GM19395 (cell line): ENCODE measurements at regions not wholly inside any gene's neighbourhood (a gene's known extent, or its start where the extent isn't known, plus 50 kb on each side); places are given as distances from the start of the nearest gene placed in this dataset.

Experiments used
- ATAC-seq: cut with Tn5 transposase; IDR thresholded peaks from one replicate; pipeline ENCODE4 v1.9.1; 2021; ENCODE audit warnings: mild to moderate bottlenecking, moderate library complexity; ENCODE audit not compliant: unreplicated experiment

DNA sequence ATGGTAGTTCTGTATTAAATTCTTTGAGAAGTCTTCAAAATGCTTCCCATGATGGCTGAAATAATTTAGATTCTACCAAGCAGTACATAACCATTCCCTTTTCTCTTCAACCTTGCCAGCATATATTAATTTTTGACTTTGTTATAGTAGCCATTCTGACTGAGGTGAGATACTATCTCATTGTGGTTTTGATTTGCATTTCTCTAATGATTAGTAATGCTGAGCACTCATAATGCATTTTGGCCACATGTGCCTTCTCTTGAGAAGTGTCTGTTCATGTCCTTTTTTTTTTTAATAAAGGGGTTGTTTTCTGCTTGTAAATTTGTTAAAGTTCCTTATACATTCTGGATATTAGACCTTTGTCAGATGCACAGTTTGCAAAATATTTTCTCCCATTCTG is 173.9 kb downstream of the CALCRL start:
- ATAC-seq = no peak

GRCh38 chr2:187272255-187272654 is 175.8 kb downstream of the CALCRL start:
- ATAC-seq = no peak

GRCh38 chr2:187271825-187272224 is 176.2 kb downstream of the CALCRL start:
- no peak for ATAC-seq

DNA sequence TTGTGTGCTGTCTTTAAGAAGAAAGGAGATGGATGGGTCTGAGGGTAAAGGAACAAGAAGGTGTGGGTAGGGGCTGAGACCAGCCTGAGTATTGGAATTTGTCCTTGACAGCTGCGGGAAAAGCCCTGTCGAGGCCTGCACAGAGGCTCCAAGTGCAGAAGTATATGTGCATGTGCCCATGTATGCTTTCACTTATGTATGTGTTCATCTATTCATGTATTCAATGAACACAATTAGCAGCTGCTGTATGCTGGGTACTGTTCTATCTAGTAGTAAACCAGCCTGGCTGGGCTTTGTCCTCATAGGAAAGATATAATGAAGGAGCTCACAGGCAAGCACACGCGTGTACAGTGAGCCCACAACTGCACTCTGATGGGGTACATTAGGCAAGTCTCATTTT is 181.4 kb downstream of the CALCRL start:
- no peak for ATAC-seq

GRCh38 chr2:187266147-187266546 is 181.9 kb downstream of the CALCRL start:
- ATAC-seq = no peak

- no peak for ATAC-seq
Measured at GRCh38 chr2:187264612-187265011, 183.4 kb downstream of the CALCRL start.

GRCh38 chr2:187263675-187264560 is 184.1 kb downstream of the CALCRL start:
- no peak for ATAC-seq

DNA sequence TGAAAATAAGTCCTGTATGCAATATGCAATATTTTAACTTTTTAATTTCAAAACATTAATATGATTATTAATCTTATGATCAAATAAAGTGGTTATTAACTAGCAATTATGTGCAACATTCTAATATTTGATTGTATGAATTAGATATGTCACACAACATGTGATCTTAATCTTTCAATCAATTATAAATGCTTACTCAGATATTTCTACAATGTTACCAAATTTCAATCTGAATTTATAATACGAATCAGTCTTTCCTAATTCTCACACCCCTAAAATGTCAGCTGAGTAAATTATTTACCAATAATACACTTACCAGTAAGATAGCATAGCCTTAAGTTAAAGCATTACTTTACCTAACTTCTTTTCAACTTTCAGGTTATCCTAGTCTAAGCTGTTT is 186.3 kb downstream of the CALCRL start:
- ATAC-seq = no peak

DNA sequence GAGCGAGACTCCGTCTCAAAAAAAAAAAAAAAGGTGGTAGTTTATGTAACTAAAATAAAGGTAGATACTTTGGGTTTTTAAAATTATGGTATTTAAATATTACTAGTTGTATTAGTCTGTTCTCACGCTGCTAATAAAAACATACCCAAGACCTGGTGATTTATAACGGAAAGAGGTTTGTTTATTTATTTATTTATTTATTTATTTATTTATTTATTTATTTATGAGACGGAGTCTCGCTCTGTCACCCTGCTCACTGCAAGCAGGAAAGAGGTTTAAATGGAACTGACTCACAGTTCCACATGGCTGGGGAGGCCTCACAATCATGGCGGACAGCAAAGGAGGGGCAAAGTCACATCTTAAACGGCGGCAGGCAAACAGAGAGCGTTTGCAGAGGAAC is 196.0 kb downstream of the CALCRL start:
- ATAC-seq = no peak

GRCh38 chr2:187250137-187250536 is 197.9 kb downstream of the CALCRL start:
- no peak for ATAC-seq

DNA sequence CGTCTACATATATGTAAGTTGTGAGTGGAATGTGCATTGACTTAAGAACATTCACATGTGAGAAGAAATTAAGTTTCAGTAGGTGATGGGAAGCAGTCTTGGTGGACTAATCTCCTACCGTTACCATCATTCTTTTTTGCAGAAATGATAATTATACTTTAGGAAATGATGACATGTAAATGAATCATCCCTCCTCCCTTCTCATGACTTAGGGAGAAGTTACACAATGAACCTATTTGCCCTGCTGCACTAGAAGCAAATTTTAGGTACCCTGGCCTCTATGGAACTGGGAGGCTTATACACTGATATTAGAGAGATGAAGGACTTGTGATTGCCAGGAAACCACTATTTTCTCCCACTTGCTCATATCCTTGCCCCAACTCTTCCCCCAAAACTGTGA is 214.2 kb downstream of the CALCRL start:
- ATAC-seq = no peak

GRCh38 chr2:187232749-187233148 is 215.3 kb downstream of the CALCRL start:
- ATAC-seq = no peak

DNA sequence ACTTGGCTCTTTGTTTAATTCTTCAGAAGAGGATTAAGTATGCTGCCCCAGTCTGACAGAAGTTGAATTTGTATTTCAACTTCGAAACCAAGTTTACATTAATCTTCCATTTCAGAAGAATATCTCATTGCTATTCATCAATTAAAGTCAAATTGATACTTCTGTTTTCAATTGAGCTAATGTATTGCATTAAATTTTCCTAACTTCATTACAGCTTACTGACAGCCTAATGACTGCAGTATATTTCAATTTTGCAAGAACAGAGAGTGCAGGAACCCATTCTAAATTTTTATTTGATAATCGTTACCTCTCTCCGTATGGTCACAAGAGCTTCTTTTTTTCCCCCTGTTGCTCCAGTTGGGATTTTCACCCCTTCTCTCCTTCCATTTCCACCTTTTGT is 218.0 kb downstream of the CALCRL start:
- ATAC-seq = no peak

DNA sequence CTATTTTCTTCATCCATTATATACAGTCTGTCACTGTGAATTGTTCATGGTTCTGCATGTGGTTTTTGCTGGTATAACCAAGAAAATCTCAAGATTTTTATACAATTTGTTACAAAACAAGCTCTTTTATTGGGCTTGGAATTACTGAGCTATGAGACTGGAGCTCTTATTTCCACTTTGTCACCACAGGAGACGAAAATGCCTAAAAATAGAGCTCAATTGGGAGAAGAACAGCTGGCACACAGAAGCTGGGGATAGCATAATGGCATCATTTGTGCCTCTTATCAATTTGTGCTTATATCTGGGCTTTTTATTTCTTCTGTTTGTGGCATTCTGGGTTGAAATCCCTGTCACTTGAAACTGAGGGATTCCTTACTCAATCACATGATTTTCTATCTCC is 219.1 kb downstream of the CALCRL start:
- ATAC-seq = no peak

- ATAC-seq = no peak
Measured at GRCh38 chr2:187224989-187225388, 223.1 kb downstream of the CALCRL start.

GRCh38 chr2:187220071-187220470 is 228.0 kb downstream of the CALCRL start:
- no peak for ATAC-seq

DNA sequence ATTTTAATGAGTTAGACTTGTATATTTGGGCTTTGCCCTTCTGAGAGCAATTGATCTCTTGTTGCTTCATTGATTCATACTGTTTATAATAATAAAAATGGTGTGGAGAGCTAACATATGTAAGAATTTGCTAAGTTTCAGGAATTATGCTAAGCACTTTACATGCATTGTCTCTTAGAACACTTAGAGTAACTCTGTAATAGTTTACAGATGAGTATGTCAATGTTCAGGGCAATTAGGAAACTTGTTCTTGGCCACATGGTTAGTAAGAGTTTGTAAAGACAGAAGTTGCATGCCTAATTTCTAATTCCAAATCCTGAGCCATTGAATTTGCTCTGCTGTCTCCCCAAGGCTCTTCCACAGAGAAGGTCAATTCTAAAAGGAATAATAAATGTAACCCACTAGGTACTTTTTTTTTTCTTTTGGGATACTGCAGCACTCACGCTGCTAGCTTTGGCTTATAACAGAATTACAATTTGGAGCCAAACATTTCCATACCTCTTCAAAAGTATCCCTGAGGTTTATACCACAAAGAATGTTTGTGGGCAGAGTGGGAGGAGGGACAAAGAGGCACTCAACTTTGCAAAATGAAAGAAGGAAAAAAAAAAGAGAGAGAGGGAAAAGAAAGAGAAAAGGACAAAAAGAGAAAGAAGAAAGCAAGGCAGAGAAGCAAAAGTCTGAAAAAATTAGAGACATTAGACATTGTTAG is 232.4 kb downstream of the CALCRL start:
- ATAC-seq = no peak

DNA sequence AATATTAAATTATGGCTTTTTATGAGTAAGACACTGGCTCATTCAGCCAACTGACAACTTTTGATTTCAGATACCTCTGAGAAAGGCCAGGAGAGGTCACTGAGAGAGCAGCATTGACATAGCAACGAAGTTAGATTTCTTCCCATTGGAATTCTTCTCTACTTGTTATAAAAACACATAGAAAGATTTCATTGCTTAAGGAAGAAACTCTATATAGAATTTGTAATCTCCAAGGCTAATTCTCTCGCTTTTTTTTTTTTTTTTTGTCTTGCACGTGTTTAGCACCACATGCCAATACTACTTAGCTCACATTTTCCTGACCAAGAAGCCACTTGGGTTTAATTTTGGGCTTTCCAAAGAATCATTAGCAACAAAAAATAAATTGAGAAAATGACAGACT is 233.7 kb downstream of the CALCRL start:
- no peak for ATAC-seq

GRCh38 chr2:187213798-187214197 is 234.3 kb downstream of the CALCRL start:
- no peak for ATAC-seq

DNA sequence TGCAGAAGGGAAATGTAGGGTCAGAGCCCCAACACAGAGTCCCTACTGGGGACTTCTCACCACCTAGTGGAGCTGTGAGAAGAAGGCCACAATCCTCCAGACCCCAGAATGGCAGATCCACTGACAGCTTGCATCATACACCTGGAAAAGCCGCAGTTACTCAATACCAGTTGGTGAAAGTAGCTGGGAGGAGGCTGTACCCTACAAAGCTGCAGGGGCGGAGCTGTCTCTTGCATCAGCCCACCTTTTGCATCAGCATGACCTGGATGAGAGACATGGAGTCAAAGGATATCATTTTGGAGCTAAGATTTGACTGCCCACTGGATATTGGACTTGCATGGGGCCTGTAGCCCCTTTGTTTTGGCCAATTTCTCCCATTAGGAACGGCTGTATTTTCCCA is 237.3 kb downstream of the CALCRL start:
- ATAC-seq = no peak

- no peak for ATAC-seq
Measured at GRCh38 chr2:187208199-187208785, 239.8 kb downstream of the CALCRL start.

DNA sequence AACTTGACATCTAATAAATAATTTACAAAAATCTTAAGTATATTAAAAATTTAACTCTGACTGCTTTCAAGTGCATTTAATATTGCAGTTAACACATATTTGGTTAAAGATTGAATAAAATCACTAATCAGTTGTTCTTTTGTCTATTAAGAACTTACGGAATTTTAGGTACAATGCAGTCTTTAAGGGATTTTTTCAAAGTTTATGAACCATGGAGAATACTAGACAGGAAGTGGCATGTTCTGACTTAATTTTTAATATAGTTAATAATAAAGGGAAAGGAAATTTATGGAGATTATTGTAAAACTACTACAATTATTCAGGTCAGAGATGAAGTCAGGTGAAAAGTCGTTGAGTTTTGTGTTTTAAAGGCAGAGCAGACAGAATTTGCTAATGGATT is 240.9 kb downstream of the CALCRL start:
- ATAC-seq = no peak
